GM12891 (cell line): ENCODE measurements at regions not wholly inside any gene's neighbourhood (a gene's known extent, or its start where the extent isn't known, plus 50 kb on each side); places are given as distances from the start of the nearest gene placed in this dataset.

Experiments used
- PAX5 ChIP-seq: IDR thresholded peaks from 2 replicates; pipeline ENCODE4 v1.6.1; 2011; ENCODE audit warnings: low read length, moderate library complexity, mild to moderate bottlenecking; ENCODE audit not compliant: insufficient read depth, severe bottlenecking
- POLR2A ChIP-seq: IDR thresholded peaks from 2 replicates; pipeline ENCODE4 v1.6.1; 2011; ENCODE audit warnings: low read depth, low read length, control low read depth
- POLR2AphosphoS5 ChIP-seq: IDR thresholded peaks from 2 replicates; pipeline ENCODE4 v1.6.1; 2011; ENCODE audit warnings: low read depth, low read length, control low read depth
- POU2F2 ChIP-seq: IDR thresholded peaks from 2 replicates; pipeline ENCODE4 v1.6.1; 2011; ENCODE audit warnings: low read depth, mild to moderate bottlenecking, control low read depth, low read length, moderate library complexity
- SPI1 ChIP-seq: IDR thresholded peaks from 2 replicates; pipeline ENCODE4 v1.6.1; 2011; ENCODE audit warnings: low read depth, low read length, control low read depth
- TAF1 ChIP-seq: IDR thresholded peaks from 2 replicates; pipeline ENCODE4 v1.6.1; 2011; ENCODE audit warnings: low read depth, low read length, control low read depth

GRCh38 chr11:92347454-92347853, 122.8 kb downstream of the FAT3 start:
- TF ChIP-seq TAF1 (no peak), PAX5 (no peak), POLR2AphosphoS5 (no peak), POLR2A (no peak), POU2F2 (no peak), SPI1 (no peak)
